K562 (cell line): ENCODE measurements at regions not wholly inside any gene's neighbourhood (a gene's known extent, or its start where the extent isn't known, plus 50 kb on each side); places are given as distances from the start of the nearest gene placed in this dataset.

Experiments
- ATAC-seq: fragments of 200-7000 bp; cut with Tn5 transposase; 3 replicates; pipeline ENCODE4 v1.9.1; 2020; ENCODE audit warnings: moderate library complexity
- BruUV-seq: library from RNA; stranded (reverse); fragments of 400-500 nt; replicated peaks from 2 replicates; lab custom pipeline; 2021; lab: Mats Ljungman, UMichigan
- CTCF ChIA-PET: fragments of 300-600 bp; formaldehyde crosslinking; extraction: SDS; loops from one replicate; lab custom pipeline; 2021; ENCODE audit warnings: low intra/inter-chr PET ratio; lab: Yijun Ruan, JAX
- POLR2A ChIA-PET: fragments of 300-600, 350-650 bp; sonication (Branson Sonifier 250); formaldehyde crosslinking; extraction: SDS; loops from one replicate; lab custom pipeline; 2021; ENCODE audit warnings: antibody characterized with exemption, inconsistent platforms; lab: Yijun Ruan, JAX
- DNase-seq, 4 experiments: peaks; one replicate each; pipeline versions ENCODE4 v3.0.0 to v3.0.0-alpha.2; 2011 to 2018; ENCODE audit warnings: low spot score in 3 of 4, mixed read lengths in 3 of 4; ENCODE audit errors: extremely low read depth in 1 of 4
- FAIRE-seq: peaks from 2 replicates; lab custom pipeline; 2011; peaks lifted over from hg19 to GRCh38; lab: Jason Lieb, UNC
- H2AFZ ChIP-seq: 2 replicates; pipeline ENCODE4 v1.6.0; 2011; ENCODE audit warnings: low read depth, low read length, control low read depth, inconsistent platforms
- H3K27ac ChIP-seq: fragments of 200-600 bp; 3 replicates; pipeline ENCODE4 v1.8.0; 2011; ENCODE audit warnings: low read depth, mild to moderate bottlenecking, control low read depth, inconsistent platforms, low read length, moderate library complexity, mixed read lengths; ENCODE audit errors: extremely low read depth
- H3K27me3 ChIP-seq, 2 experiments: fragments of 300-600 bp in 1 of 2; 2 replicates in 1 of 2; 3 replicates in 1 of 2; pipeline versions ENCODE4 v1.6.0 to v1.8.0; 2011; ENCODE audit warnings: inconsistent platforms in 2 of 2, low read length in 2 of 2, mild to moderate bottlenecking in 1 of 2, mixed read lengths in 1 of 2, moderate library complexity in 1 of 2; ENCODE audit not compliant: control insufficient read depth in 2 of 2, insufficient read depth in 2 of 2
- H3K36me3 ChIP-seq: fragments of 300-600 bp; 3 replicates; pipeline ENCODE4 v1.8.0; 2011; ENCODE audit warnings: mild to moderate bottlenecking, low read length, inconsistent platforms; ENCODE audit not compliant: control insufficient read depth, insufficient read depth
- H3K4me1 ChIP-seq, 2 experiments: fragments of 200-600 bp in 1 of 2; replicated peaks in 1 of 2; 2 replicates in 1 of 2; 3 replicates in 1 of 2; pipeline versions ENCODE4 v1.5.1 to v1.8.0; 2011; ENCODE audit warnings: inconsistent platforms in 2 of 2, low read length in 2 of 2, mild to moderate bottlenecking in 1 of 2, mixed read lengths in 1 of 2, moderate library complexity in 1 of 2; ENCODE audit not compliant: control insufficient read depth in 2 of 2, insufficient read depth in 2 of 2
- H3K4me2 ChIP-seq: 2 replicates; pipeline ENCODE4 v1.6.1; 2011; ENCODE audit warnings: low read length, control low read depth, inconsistent platforms, mixed read lengths; ENCODE audit not compliant: insufficient read depth
- H3K4me3 ChIP-seq: fragments of 200-600 bp; sonication (generic), shearing (Covaris generic); 2 replicates; pipeline ENCODE4 v1.5.1; 2016; ENCODE audit warnings: control low read depth, inconsistent platforms
- H3K79me2 ChIP-seq: fragments of 200-600 bp; 3 replicates; pipeline ENCODE4 v1.8.0; 2011; ENCODE audit warnings: low read length, inconsistent platforms; ENCODE audit not compliant: control insufficient read depth, insufficient read depth
- H3K9ac ChIP-seq, 2 experiments: 2 replicates each; pipeline versions ENCODE4 v1.6.0 to v1.6.1; 2011; ENCODE audit warnings: low read depth in 2 of 2, low read length in 2 of 2, control low read depth in 1 of 2, inconsistent platforms in 1 of 2, mild to moderate bottlenecking in 1 of 2, mixed read lengths in 1 of 2; ENCODE audit not compliant: insufficient read depth in 1 of 2
- H3K9me1 ChIP-seq: one replicate; pipeline ENCODE4 v1.6.0; 2011; ENCODE audit warnings: inconsistent platforms, mild to moderate bottlenecking, low read length, moderate library complexity; ENCODE audit not compliant: control insufficient read depth, insufficient read depth
- H3K9me3 ChIP-seq: replicated peaks from 2 replicates; pipeline ENCODE4 v1.5.1; 2011; ENCODE audit warnings: low read depth, low read length, inconsistent platforms; ENCODE audit not compliant: control insufficient read depth, insufficient read depth
- H4K20me1 ChIP-seq: replicated peaks from 2 replicates; pipeline ENCODE4 v1.6.1; 2011; ENCODE audit warnings: low read length, inconsistent platforms, mixed read lengths; ENCODE audit not compliant: control insufficient read depth, insufficient read depth
- GATAD2B ChIP-seq: fragments of 450-650 bp; IDR thresholded peaks from 2 replicates; pipeline ENCODE4 v1.6.1; 2017; ENCODE audit warnings: mild to moderate bottlenecking, borderline replicate concordance
- MAFG ChIP-seq: fragments of 450-650 bp; conservative IDR thresholded peaks from 2 replicates; pipeline ENCODE4 v1.6.1; 2016; ENCODE audit warnings: missing genetic modification characterization, missing compliant biosample characterization
- MAFK ChIP-seq: IDR thresholded peaks from 2 replicates; pipeline ENCODE4 v1.6.1; 2011; ENCODE audit warnings: low read length, improper control_type of control experiment
- NCOA6 ChIP-seq: fragments of 450-650 bp; IDR thresholded peaks from 2 replicates; pipeline ENCODE4 v1.6.1; 2017; ENCODE audit warnings: mild to moderate bottlenecking
- PREB ChIP-seq: sonication (generic); formaldehyde crosslinking; IDR thresholded peaks from 2 replicates; pipeline ENCODE4 v1.8.1; 2023; ENCODE audit warnings: mild to moderate bottlenecking, missing genetic modification reagents
- RCOR1 ChIP-seq, 2 experiments: IDR thresholded peaks; 2 replicates each; pipeline ENCODE4 v1.6.1; 2012; ENCODE audit warnings: low read depth in 2 of 2, low read length in 2 of 2, borderline replicate concordance in 1 of 2, improper control_type of control experiment in 1 of 2
- TCF15 ChIP-seq: fragments of 250-450 bp; sonication (Bioruptor Pico); IDR thresholded peaks from 2 replicates; pipeline ENCODE4 v1.8.0; 2022; ENCODE audit warnings: moderate library complexity, mild to moderate bottlenecking, inconsistent platforms
- WGBS: fragments of 100-300 bp; shearing (Covaris generic); methylation state at CpG from one replicate; pipeline ENCODE4 v1.1.6; 2016; ENCODE audit warnings: low coverage, mixed read lengths; ENCODE audit not compliant: insufficient coverage; ENCODE audit errors: missing lambda C conversion rate; 5-methylcytosine and 5-hydroxymethylcytosine counted together
- in situ Hi-C: fragments of 300-500 bp; cut with MboI; formaldehyde crosslinking; loops from 4 replicates; pipeline ENCODE4 v1.15.0; 2018; ENCODE audit warnings: inconsistent platforms, mixed read lengths
- intact Hi-C: fragments of 100-400 bp; cut with micrococcal nuclease; formaldehyde crosslinking; loops from 2 replicates; pipeline ENCODE4 v1.14.2; 2022
- TF ChIP-seq, protein P1 (sequence below): fragments of 250-450 bp; sonication (Bioruptor Pico); IDR thresholded peaks from 2 replicates; pipeline ENCODE4 v1.4.0; 2020; ENCODE audit warnings: mild to moderate bottlenecking, moderate library complexity, borderline replicate concordance
- TF ChIP-seq, protein P2 (sequence below): fragments of 200-800 bp; sonication (Bioruptor generic); IDR thresholded peaks from 2 replicates; pipeline ENCODE4 v1.6.1; 2016; ENCODE audit warnings: missing genetic modification characterization, missing compliant biosample characterization

DNA sequence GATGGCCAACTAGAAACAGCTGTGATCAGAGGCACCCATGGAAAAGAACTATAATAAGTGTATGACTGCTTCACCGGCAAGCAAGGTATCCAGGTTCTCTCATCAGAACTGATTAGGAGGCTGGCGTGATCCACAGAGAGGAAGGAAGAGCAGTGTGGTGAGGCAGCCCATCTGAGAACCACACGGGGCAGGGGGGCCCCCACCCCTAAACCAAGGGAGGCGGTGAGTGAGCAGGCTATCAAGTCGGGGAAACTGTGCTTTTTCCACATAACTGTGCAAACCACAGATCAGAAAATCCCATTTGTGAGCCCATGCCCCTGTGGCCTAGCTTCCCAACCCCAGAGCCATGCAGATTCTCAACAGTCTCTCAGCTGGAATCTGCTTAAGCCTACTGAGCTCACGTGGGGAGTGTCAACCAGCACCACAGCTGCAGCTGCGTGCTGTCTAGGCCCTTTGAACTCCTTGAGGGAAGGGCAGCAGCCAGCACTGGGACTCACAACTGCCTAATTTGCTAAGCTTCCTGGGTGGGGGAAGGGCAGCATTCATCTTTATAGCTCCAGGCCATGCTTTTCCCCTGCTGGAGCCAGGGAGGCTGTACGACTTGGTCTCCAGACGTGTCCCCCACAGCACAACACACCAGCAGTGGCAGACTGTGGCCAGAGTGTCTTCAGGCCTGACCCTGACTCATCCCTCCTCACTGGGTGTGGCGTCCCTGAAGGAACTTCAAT lies 444.4 kb upstream of the ATP2B1 start:
- H3K9me3 ChIP-seq, result no peaks in the 10 kb centered on the region
- H3K27me3 ChIP-seq, result no peaks in the 10 kb centered on the region
- DNase-seq, result no peak
- ChIA-PET POLR2A (no interaction called here), CTCF (no interaction called here)
- no peak overlapping the region for H2AFZ ChIP-seq
- H3K79me2 ChIP-seq, result no peaks in the 10 kb centered on the region
- no peaks in the 10 kb centered on the region for H3K4me1 ChIP-seq
- no peak overlapping the region for H3K9ac ChIP-seq
- ATAC-seq, result no peak
- no TSS peak for BruUV-seq
- intact Hi-C loops, result no loop called here
- H3K4me2 ChIP-seq, result no peak overlapping the region
- 2% methylated on average over 10 of the region's 10 CpGs for WGBS
- H3K36me3 ChIP-seq, result no peaks in the 10 kb centered on the region
- in situ Hi-C loops, result no loop called here
- no peaks in the 10 kb centered on the region for H4K20me1 ChIP-seq
- no peaks in the 10 kb centered on the region for H3K9me1 ChIP-seq
- no peak for FAIRE-seq
- H3K27ac ChIP-seq, result no peak overlapping the region
- no peak overlapping the region for H3K4me3 ChIP-seq
- TF ChIP-seq, protein P1, sequence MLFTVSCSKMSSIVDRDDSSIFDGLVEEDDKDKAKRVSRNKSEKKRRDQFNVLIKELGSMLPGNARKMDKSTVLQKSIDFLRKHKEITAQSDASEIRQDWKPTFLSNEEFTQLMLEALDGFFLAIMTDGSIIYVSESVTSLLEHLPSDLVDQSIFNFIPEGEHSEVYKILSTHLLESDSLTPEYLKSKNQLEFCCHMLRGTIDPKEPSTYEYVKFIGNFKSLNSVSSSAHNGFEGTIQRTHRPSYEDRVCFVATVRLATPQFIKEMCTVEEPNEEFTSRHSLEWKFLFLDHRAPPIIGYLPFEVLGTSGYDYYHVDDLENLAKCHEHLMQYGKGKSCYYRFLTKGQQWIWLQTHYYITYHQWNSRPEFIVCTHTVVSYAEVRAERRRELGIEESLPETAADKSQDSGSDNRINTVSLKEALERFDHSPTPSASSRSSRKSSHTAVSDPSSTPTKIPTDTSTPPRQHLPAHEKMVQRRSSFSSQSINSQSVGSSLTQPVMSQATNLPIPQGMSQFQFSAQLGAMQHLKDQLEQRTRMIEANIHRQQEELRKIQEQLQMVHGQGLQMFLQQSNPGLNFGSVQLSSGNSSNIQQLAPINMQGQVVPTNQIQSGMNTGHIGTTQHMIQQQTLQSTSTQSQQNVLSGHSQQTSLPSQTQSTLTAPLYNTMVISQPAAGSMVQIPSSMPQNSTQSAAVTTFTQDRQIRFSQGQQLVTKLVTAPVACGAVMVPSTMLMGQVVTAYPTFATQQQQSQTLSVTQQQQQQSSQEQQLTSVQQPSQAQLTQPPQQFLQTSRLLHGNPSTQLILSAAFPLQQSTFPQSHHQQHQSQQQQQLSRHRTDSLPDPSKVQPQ, result no peak
- TF ChIP-seq PREB (CRISPR knock-in tag) (no peak), MAFK (no peak), NCOA6 (no peak), MAFG (tag) (no peak), RCOR1 (IDR thresholded peaks at IDR 0.05; ENCODE audit: borderline replicate concordance in 1 of 2, low read depth in 2 of 2, low read length in 2 of 2) (no peak), GATAD2B (no peak), TCF15 (CRISPR knock-in tag) (no peak)
- TF ChIP-seq, protein P2, sequence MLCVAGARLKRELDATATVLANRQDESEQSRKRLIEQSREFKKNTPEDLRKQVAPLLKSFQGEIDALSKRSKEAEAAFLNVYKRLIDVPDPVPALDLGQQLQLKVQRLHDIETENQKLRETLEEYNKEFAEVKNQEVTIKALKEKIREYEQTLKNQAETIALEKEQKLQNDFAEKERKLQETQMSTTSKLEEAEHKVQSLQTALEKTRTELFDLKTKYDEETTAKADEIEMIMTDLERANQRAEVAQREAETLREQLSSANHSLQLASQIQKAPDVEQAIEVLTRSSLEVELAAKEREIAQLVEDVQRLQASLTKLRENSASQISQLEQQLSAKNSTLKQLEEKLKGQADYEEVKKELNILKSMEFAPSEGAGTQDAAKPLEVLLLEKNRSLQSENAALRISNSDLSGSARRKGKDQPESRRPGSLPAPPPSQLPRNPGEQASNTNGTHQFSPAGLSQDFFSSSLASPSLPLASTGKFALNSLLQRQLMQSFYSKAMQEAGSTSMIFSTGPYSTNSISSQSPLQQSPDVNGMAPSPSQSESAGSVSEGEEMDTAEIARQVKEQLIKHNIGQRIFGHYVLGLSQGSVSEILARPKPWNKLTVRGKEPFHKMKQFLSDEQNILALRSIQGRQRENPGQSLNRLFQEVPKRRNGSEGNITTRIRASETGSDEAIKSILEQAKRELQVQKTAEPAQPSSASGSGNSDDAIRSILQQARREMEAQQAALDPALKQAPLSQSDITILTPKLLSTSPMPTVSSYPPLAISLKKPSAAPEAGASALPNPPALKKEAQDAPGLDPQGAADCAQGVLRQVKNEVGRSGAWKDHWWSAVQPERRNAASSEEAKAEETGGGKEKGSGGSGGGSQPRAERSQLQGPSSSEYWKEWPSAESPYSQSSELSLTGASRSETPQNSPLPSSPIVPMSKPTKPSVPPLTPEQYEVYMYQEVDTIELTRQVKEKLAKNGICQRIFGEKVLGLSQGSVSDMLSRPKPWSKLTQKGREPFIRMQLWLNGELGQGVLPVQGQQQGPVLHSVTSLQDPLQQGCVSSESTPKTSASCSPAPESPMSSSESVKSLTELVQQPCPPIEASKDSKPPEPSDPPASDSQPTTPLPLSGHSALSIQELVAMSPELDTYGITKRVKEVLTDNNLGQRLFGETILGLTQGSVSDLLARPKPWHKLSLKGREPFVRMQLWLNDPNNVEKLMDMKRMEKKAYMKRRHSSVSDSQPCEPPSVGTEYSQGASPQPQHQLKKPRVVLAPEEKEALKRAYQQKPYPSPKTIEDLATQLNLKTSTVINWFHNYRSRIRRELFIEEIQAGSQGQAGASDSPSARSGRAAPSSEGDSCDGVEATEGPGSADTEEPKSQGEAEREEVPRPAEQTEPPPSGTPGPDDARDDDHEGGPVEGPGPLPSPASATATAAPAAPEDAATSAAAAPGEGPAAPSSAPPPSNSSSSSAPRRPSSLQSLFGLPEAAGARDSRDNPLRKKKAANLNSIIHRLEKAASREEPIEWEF (CRISPR knock-in tag), result no peak
